B cell (primary cell): ENCODE measurements at regions not wholly inside any gene's neighbourhood (a gene's known extent, or its start where the extent isn't known, plus 50 kb on each side); places are given as distances from the start of the nearest gene placed in this dataset.

Experiments used
- EZH2 ChIP-seq: IDR thresholded peaks from 2 replicates; pipeline ENCODE4 v1.6.1; 2012; ENCODE audit warnings: borderline replicate concordance, low read depth, mild to moderate bottlenecking, moderate library complexity, low read length; ENCODE audit not compliant: insufficient read depth, poor library complexity, severe bottlenecking
- TF ChIP-seq, protein P1 (sequence below): fragments of 200-600 bp; IDR thresholded peaks from one replicate; pipeline ENCODE4 v1.8.0; 2022; ENCODE audit warnings: antibody characterized with exemption, mild to moderate bottlenecking

DNA sequence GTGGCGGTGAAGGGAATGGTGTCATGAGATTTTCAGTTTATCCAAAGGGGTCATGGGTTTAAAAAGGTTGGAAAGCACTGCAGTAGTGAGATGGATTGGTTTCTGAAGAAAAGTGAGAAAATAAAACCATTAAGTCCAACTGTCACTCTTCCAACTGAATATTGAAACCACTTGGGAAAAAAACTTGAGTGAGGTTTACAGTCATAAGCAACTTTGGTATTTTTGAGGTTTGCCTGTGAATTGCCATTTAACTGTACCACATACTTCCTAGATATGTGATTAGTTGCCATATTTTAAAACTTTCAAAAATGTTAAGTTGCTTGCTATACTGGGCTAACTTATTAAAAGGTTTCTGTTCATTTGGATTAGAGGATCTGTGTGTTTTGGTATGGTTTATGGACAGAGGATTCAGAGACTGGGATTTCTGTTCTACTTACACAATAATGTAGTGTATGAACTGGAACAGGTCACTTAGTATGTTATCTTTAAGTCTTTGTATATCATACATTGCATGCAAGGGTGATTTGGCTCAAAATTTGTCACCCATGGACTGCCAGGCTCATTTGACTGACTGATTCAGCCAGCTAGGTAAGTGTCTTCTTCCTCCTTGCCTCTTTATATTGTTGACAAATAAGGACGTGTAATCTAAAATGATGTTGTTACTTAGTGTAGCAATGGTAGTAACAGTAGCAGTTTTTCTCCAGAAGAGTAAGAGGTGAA is 201.4 kb upstream of the EOMES start:
- TF ChIP-seq, protein P1, sequence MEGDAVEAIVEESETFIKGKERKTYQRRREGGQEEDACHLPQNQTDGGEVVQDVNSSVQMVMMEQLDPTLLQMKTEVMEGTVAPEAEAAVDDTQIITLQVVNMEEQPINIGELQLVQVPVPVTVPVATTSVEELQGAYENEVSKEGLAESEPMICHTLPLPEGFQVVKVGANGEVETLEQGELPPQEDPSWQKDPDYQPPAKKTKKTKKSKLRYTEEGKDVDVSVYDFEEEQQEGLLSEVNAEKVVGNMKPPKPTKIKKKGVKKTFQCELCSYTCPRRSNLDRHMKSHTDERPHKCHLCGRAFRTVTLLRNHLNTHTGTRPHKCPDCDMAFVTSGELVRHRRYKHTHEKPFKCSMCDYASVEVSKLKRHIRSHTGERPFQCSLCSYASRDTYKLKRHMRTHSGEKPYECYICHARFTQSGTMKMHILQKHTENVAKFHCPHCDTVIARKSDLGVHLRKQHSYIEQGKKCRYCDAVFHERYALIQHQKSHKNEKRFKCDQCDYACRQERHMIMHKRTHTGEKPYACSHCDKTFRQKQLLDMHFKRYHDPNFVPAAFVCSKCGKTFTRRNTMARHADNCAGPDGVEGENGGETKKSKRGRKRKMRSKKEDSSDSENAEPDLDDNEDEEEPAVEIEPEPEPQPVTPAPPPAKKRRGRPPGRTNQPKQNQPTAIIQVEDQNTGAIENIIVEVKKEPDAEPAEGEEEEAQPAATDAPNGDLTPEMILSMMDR = no peak
- TF ChIP-seq EZH2 = no peak
